B cell (primary cell): ENCODE measurements at regions not wholly inside any gene's neighbourhood (a gene's known extent, or its start where the extent isn't known, plus 50 kb on each side); places are given as distances from the start of the nearest gene placed in this dataset.

Experiments
- ATAC-seq: fragments of 200-7000 bp; cut with Tn5 transposase; one replicate; pipeline ENCODE4 v1.10.0; 2021; ENCODE audit warnings: low read depth, mild to moderate bottlenecking, moderate number of reproducible peaks, moderate library complexity
- CTCF ChIA-PET: fragments of 350-600 bp; sonication (Branson Sonifier 250); formaldehyde crosslinking; loops from one replicate; lab custom pipeline; 2021; ENCODE audit warnings: antibody characterized with exemption, inconsistent platforms; lab: Charles Lee
- POLR2A ChIA-PET: fragments of 350-600 bp; sonication (Branson Sonifier 250); formaldehyde crosslinking; loops from one replicate; lab custom pipeline; 2021; ENCODE audit warnings: antibody characterized with exemption; lab: Charles Lee
- DNase-seq: peaks from one replicate; pipeline ENCODE4 v3.0.0; 2013
- H2AFZ ChIP-seq: 2 replicates; pipeline ENCODE4 v1.6.1; 2012; ENCODE audit warnings: mild to moderate bottlenecking, low read depth, low read length; ENCODE audit not compliant: insufficient read depth, poor library complexity, severe bottlenecking
- H3K27ac ChIP-seq, 2 donors: 1 replicate in 1 of 2; 2 replicates in 1 of 2; pipeline ENCODE4 v1.5.1; 2012 to 2013; ENCODE audit warnings: low read length in 2 of 2, mild to moderate bottlenecking in 2 of 2, moderate library complexity in 1 of 2
- H3K27me3 ChIP-seq, 4 experiments: fragments of 200-600 bp in 1 of 4; sonication (generic) in 1 of 4; replicated peaks in 1 of 4; 1 replicate in 2 of 4; 2 replicates in 2 of 4; pipeline versions ENCODE4 v1.6.1 to v1.7.0; 2013 to 2016; ENCODE audit warnings: low read length in 3 of 4, mild to moderate bottlenecking in 2 of 4, mixed read lengths in 1 of 4, moderate library complexity in 1 of 4; ENCODE audit not compliant: insufficient read depth in 4 of 4, control insufficient read depth in 3 of 4; ENCODE audit errors: control extremely low read depth in 1 of 4
- H3K36me3 ChIP-seq, 2 experiments: replicated peaks in 1 of 2; 1 replicate in 1 of 2; 2 replicates in 1 of 2; pipeline versions ENCODE4 v1.6.1 to v1.7.1; 2013; ENCODE audit warnings: low read length in 1 of 2; ENCODE audit not compliant: insufficient read depth in 2 of 2, control insufficient read depth in 1 of 2; ENCODE audit errors: control extremely low read depth in 1 of 2, extremely low read depth in 1 of 2
- H3K4me1 ChIP-seq, 2 donors: fragments of 200-600 bp in 1 of 2; sonication (generic) in 1 of 2; 1 replicate in 1 of 2; 2 replicates in 1 of 2; pipeline versions ENCODE4 v1.5.1 to v1.6.1; 2013 to 2017; ENCODE audit warnings: low read length in 2 of 2; ENCODE audit not compliant: control insufficient read depth in 2 of 2, insufficient read depth in 2 of 2
- H3K4me2 ChIP-seq: replicated peaks from 2 replicates; pipeline ENCODE3; 2012; ENCODE audit warnings: mild to moderate bottlenecking, low read depth, low read length; ENCODE audit not compliant: poor library complexity, severe bottlenecking
- H3K4me3 ChIP-seq, 5 experiments: fragments of 200-600 bp in 1 of 5; sonication (generic) in 1 of 5; 1 replicate in 3 of 5; 2 replicates in 2 of 5; pipeline versions ENCODE4 v1.5.1 to v1.7.0; 2011 to 2016; ENCODE audit warnings: low read length in 4 of 5, mild to moderate bottlenecking in 4 of 5, low read depth in 2 of 5, control low read depth in 1 of 5, moderate library complexity in 1 of 5; ENCODE audit not compliant: insufficient read depth in 1 of 5; ENCODE audit errors: control extremely low read depth in 1 of 5, extremely low read depth in 1 of 5
- H3K79me2 ChIP-seq: fragments of 200-600 bp; sonication (generic); one replicate; pipeline ENCODE4 v1.6.0; 2016; ENCODE audit warnings: low read length; ENCODE audit not compliant: control insufficient read depth, insufficient read depth
- H3K9ac ChIP-seq: fragments of 200-600 bp; sonication (generic); 2 replicates; pipeline ENCODE4 v1.6.1; 2017; ENCODE audit warnings: mild to moderate bottlenecking, low read length, moderate library complexity
- H3K9me3 ChIP-seq, 3 donors: one replicate each; pipeline versions ENCODE4 v1.6.1 to v1.7.1; 2013; ENCODE audit warnings: low read length in 2 of 3; ENCODE audit not compliant: control insufficient read depth in 2 of 3, insufficient read depth in 1 of 3; ENCODE audit errors: control extremely low read depth in 1 of 3
- H4K20me1 ChIP-seq: 2 replicates; pipeline ENCODE4 v1.6.0; 2012; ENCODE audit warnings: mild to moderate bottlenecking, low read length; ENCODE audit not compliant: insufficient read depth, control insufficient read depth, poor library complexity, severe bottlenecking
- H3K27ac Mint-ChIP-seq: one replicate; pipeline ENCODE4 v1.8.0; 2021; ENCODE audit warnings: mixed read lengths
- H3K27me3 Mint-ChIP-seq: one replicate; pipeline ENCODE4 v1.8.0; 2021; ENCODE audit warnings: mixed read lengths
- H3K4me1 Mint-ChIP-seq: one replicate; pipeline ENCODE4 v1.8.0; 2021; ENCODE audit warnings: mixed read lengths
- H3K4me3 Mint-ChIP-seq: one replicate; pipeline ENCODE4 v1.8.0; 2021; ENCODE audit warnings: mixed read lengths
- H3K9me3 Mint-ChIP-seq: one replicate; pipeline ENCODE4 v1.8.0; 2022; ENCODE audit warnings: mixed read lengths; ENCODE audit not compliant: insufficient read depth
- EZH2 ChIP-seq: IDR thresholded peaks from 2 replicates; pipeline ENCODE4 v1.6.1; 2012; ENCODE audit warnings: borderline replicate concordance, low read depth, mild to moderate bottlenecking, moderate library complexity, low read length; ENCODE audit not compliant: insufficient read depth, poor library complexity, severe bottlenecking
- WGBS: methylation state at CpG from one replicate; pipeline ENCODE4 v1.1.5; 2013; ENCODE audit warnings: missing lambda C conversion rate; ENCODE audit not compliant: insufficient coverage; 5-methylcytosine and 5-hydroxymethylcytosine counted together
- intact Hi-C: fragments of 100-400 bp; cut with micrococcal nuclease; formaldehyde crosslinking; loops from one replicate; pipeline ENCODE4 v1.10.0; 2022
- TF ChIP-seq, protein P1 (sequence below): fragments of 200-600 bp; IDR thresholded peaks from one replicate; pipeline ENCODE4 v1.8.0; 2022; ENCODE audit warnings: antibody characterized with exemption, mild to moderate bottlenecking

GRCh38 chr21:20013851-20014250, 984.4 kb upstream of the NCAM2 start:
- Histone ChIP-seq H3K36me3 (no peaks in the 10 kb centered on the region), H3K9me3 (peaks cover 0 to 6% (median 0%) of the 10 kb centered on the region in 3 donors), H2AFZ (no peak overlapping the region), H3K27me3 (no peaks in the 10 kb centered on the region), H3K27ac (no peak overlapping the region), H4K20me1 (no peaks in the 10 kb centered on the region), H3K4me1 (no peaks in the 10 kb centered on the region), H3K4me3 (no peak overlapping the region), H3K79me2 (no peaks in the 10 kb centered on the region), H3K9ac (no peak overlapping the region), H3K4me2 (no peak overlapping the region)
- H3K4me1 Mint-ChIP-seq: no peaks in the 10 kb centered on the region
- H3K4me3 Mint-ChIP-seq: no peak overlapping the region
- TF ChIP-seq, protein P1, sequence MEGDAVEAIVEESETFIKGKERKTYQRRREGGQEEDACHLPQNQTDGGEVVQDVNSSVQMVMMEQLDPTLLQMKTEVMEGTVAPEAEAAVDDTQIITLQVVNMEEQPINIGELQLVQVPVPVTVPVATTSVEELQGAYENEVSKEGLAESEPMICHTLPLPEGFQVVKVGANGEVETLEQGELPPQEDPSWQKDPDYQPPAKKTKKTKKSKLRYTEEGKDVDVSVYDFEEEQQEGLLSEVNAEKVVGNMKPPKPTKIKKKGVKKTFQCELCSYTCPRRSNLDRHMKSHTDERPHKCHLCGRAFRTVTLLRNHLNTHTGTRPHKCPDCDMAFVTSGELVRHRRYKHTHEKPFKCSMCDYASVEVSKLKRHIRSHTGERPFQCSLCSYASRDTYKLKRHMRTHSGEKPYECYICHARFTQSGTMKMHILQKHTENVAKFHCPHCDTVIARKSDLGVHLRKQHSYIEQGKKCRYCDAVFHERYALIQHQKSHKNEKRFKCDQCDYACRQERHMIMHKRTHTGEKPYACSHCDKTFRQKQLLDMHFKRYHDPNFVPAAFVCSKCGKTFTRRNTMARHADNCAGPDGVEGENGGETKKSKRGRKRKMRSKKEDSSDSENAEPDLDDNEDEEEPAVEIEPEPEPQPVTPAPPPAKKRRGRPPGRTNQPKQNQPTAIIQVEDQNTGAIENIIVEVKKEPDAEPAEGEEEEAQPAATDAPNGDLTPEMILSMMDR: no peak
- no peak for TF ChIP-seq EZH2
- no peak overlapping the region for H3K27ac Mint-ChIP-seq
- ATAC-seq: no peak
- H3K9me3 Mint-ChIP-seq: peaks cover 3% of the 10 kb centered on the region
- H3K27me3 Mint-ChIP-seq: no peaks in the 10 kb centered on the region
- ChIA-PET CTCF (no interaction called here), POLR2A (no interaction called here)
- DNase-seq: no peak
- intact Hi-C loops: no loop called here
- WGBS: no CpG with 5 or more reads among the region's 1 CpG

- H3K4me3 Mint-ChIP-seq: no peak overlapping the region
- ATAC-seq (no peak), DNase-seq (no peak)
- no peaks in the 10 kb centered on the region for H3K27me3 Mint-ChIP-seq
- Histone ChIP-seq H3K27ac (no peak overlapping the region), H3K9ac (no peak overlapping the region), H3K9me3 (peaks cover 0 to 6% (median 0%) of the 10 kb centered on the region in 3 donors), H3K4me3 (no peak overlapping the region), H3K27me3 (no peaks in the 10 kb centered on the region), H4K20me1 (no peaks in the 10 kb centered on the region), H3K36me3 (no peaks in the 10 kb centered on the region), H3K4me1 (no peaks in the 10 kb centered on the region), H3K4me2 (no peak overlapping the region), H2AFZ (no peak overlapping the region), H3K79me2 (no peaks in the 10 kb centered on the region)
- ChIA-PET POLR2A (no interaction called here), CTCF (no interaction called here)
- peaks cover 2% of the 10 kb centered on the region for H3K9me3 Mint-ChIP-seq
- no peak for TF ChIP-seq EZH2
- TF ChIP-seq, protein P1: no peak
- H3K4me1 Mint-ChIP-seq: no peaks in the 10 kb centered on the region
- H3K27ac Mint-ChIP-seq: no peak overlapping the region
- intact Hi-C loops: no loop called here
- WGBS: 90% methylated on average over 2 of the region's 8 CpGs
Observed at GRCh38 chr21:20016435-20017005, 981.7 kb upstream of the NCAM2 start.
